GM12865 (cell line): ENCODE measurements at regions not wholly inside any gene's neighbourhood (a gene's known extent, or its start where the extent isn't known, plus 50 kb on each side); places are given as distances from the start of the nearest gene placed in this dataset.

ENCODE experiments used
- DNase-seq: peaks from one replicate; pipeline ENCODE4 v3.0.0; 2010; ENCODE audit warnings: low read depth
- H3K4me3 ChIP-seq: 2 replicates; pipeline ENCODE4 v1.5.1; 2011; ENCODE audit warnings: mild to moderate bottlenecking, low read depth, low read length, control low read depth
- CTCF ChIP-seq: IDR thresholded peaks from 2 replicates; pipeline ENCODE4 v1.5.1; 2011; ENCODE audit warnings: low read length, control low read depth, low read depth, inconsistent platforms; ENCODE audit not compliant: insufficient read depth; ENCODE audit errors: missing control alignments

- H3K4me3 ChIP-seq: no peak overlapping the region
- no peak for TF ChIP-seq CTCF
- DNase-seq: no peak
Measured at GRCh38 chr7:84490661-84491060, 296.1 kb upstream of the SEMA3A start.

GRCh38 chr7:84484502-84485079 lies 290.0 kb upstream of the SEMA3A start:
- TF ChIP-seq CTCF: no peak
- no peak overlapping the region for H3K4me3 ChIP-seq
- DNase-seq: no peak

GRCh38 chr7:84482476-84482875 lies 287.9 kb upstream of the SEMA3A start:
- no peak for TF ChIP-seq CTCF
- no peak overlapping the region for H3K4me3 ChIP-seq
- DNase-seq: no peak

- H3K4me3 ChIP-seq: no peak overlapping the region
- TF ChIP-seq CTCF: no peak
- DNase-seq: no peak
Measured at GRCh38 chr7:84479059-84479458, 284.5 kb upstream of the SEMA3A start.

GRCh38 chr7:84477786-84478478 lies 283.3 kb upstream of the SEMA3A start:
- no peak overlapping the region for H3K4me3 ChIP-seq
- TF ChIP-seq CTCF: no peak
- DNase-seq: no peak

GRCh38 chr7:84474436-84474835 lies 279.8 kb upstream of the SEMA3A start:
- TF ChIP-seq CTCF: no peak
- no peak overlapping the region for H3K4me3 ChIP-seq
- no peak for DNase-seq

- no peak overlapping the region for H3K4me3 ChIP-seq
- no peak for DNase-seq
- TF ChIP-seq CTCF: no peak
Measured at GRCh38 chr7:84471576-84471975, 277.0 kb upstream of the SEMA3A start.
